C4-2B (cell line): ENCODE measurements at regions not wholly inside any gene's neighbourhood (a gene's known extent, or its start where the extent isn't known, plus 50 kb on each side); places are given as distances from the start of the nearest gene placed in this dataset.

ENCODE experiments used
- CTCF ChIP-seq: fragments of 450-650 bp; conservative IDR thresholded peaks from 2 replicates; pipeline ENCODE4 v1.5.1; 2017; ENCODE audit warnings: mild to moderate bottlenecking
- ZFX ChIP-seq: fragments of 450-650 bp; IDR thresholded peaks from 2 replicates; pipeline ENCODE4 v1.6.1; 2017

- TF ChIP-seq CTCF: no peak
- no peak for TF ChIP-seq ZFX
These were observed 124.3 kb downstream of the BDH1 start for GRCh38 chr3:197431346-197431910.
